ENCODE measurements at regions not wholly inside any gene's neighbourhood (a gene's known extent, or its start where the extent isn't known, plus 50 kb on each side); places are given as distances from the start of the nearest gene placed in this dataset.

GRCh38 chr10:120729547-120729946 lies 121.6 kb upstream of the WDR11 start:
- TF ChIP-seq CTCF (IDR thresholded peaks at IDR 0.05) = no peak
- no peak for TF ChIP-seq POLR2A (IDR thresholded peaks at IDR 0.05)
- TF ChIP-seq POLR2AphosphoS5 (IDR thresholded peaks at IDR 0.05) = no peak

Measured in stomach (tissue), 4 donors.